Testis (tissue), 2 donors: ENCODE measurements at regions not wholly inside any gene's neighbourhood (a gene's known extent, or its start where the extent isn't known, plus 50 kb on each side); places are given as distances from the start of the nearest gene placed in this dataset.

Experiments used
- DNase-seq: peaks from one replicate; pipeline ENCODE4 v3.0.0-alpha.2; 2019
- H3K27ac ChIP-seq, 2 donors: fragments of 200-600 bp; sonication (generic); one replicate each; pipeline ENCODE4 v1.5.1; 2019
- H3K27me3 ChIP-seq: fragments of 200-600 bp; sonication (generic); one replicate; pipeline ENCODE4 v1.5.1; 2019
- H3K36me3 ChIP-seq: fragments of 200-600 bp; sonication (generic); one replicate; pipeline ENCODE4 v1.5.1; 2017; ENCODE audit warnings: low read depth; ENCODE audit errors: missing control alignments
- H3K4me1 ChIP-seq: fragments of 200-600 bp; sonication (generic); one replicate; pipeline ENCODE4 v1.5.1; 2019
- H3K4me3 ChIP-seq, 2 donors: fragments of 200-600 bp; sonication (generic); one replicate each; pipeline ENCODE4 v1.5.1; 2017 to 2019
- H3K9me3 ChIP-seq: fragments of 200-600 bp; sonication (generic); one replicate; pipeline ENCODE4 v1.5.1; 2017
- POLR2A ChIP-seq: fragments of 450-650 bp; IDR thresholded peaks from one replicate; pipeline ENCODE4 v1.6.1; 2017; ENCODE audit warnings: antibody characterized with exemption, mild to moderate bottlenecking, moderate library complexity
- WGBS, 2 donors: methylation state at CpG; one replicate each; pipeline ENCODE4 v1.1.5; 2018; 5-methylcytosine and 5-hydroxymethylcytosine counted together
- intact Hi-C: fragments of 100-400 bp; cut with DNase I; formaldehyde crosslinking; loops from one replicate; pipeline ENCODE4 v1.15.1; 2023; ENCODE audit warnings: low total_unique reads
- TF ChIP-seq, protein P1 (sequence below), 3 experiments: fragments of 450-650 bp in 2 of 3; fragments of 200-600 bp in 1 of 3; sonication (generic) in 1 of 3; IDR thresholded peaks; one replicate each; pipeline ENCODE4 v1.5.1; 2016 to 2019; ENCODE audit warnings: antibody characterized with exemption in 3 of 3, mild to moderate bottlenecking in 2 of 3, moderate library complexity in 1 of 3

GRCh38 chr9:20114974-20115373 is 326.1 kb upstream of the SLC24A2 start:
- intact Hi-C loops: no loop called here
- H3K4me3 ChIP-seq: no peak overlapping the region
- DNase-seq: no peak
- WGBS, 2 donors: 89 to 91% methylated on average over 2 of the region's 2 CpGs
- no peaks in the 10 kb centered on the region for H3K36me3 ChIP-seq
- no peaks in the 10 kb centered on the region for H3K4me1 ChIP-seq
- no peaks in the 10 kb centered on the region for H3K9me3 ChIP-seq
- no peaks in the 10 kb centered on the region for H3K27me3 ChIP-seq
- TF ChIP-seq, protein P1, sequence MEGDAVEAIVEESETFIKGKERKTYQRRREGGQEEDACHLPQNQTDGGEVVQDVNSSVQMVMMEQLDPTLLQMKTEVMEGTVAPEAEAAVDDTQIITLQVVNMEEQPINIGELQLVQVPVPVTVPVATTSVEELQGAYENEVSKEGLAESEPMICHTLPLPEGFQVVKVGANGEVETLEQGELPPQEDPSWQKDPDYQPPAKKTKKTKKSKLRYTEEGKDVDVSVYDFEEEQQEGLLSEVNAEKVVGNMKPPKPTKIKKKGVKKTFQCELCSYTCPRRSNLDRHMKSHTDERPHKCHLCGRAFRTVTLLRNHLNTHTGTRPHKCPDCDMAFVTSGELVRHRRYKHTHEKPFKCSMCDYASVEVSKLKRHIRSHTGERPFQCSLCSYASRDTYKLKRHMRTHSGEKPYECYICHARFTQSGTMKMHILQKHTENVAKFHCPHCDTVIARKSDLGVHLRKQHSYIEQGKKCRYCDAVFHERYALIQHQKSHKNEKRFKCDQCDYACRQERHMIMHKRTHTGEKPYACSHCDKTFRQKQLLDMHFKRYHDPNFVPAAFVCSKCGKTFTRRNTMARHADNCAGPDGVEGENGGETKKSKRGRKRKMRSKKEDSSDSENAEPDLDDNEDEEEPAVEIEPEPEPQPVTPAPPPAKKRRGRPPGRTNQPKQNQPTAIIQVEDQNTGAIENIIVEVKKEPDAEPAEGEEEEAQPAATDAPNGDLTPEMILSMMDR (IDR thresholded peaks at IDR 0.05): no peak
- no peak for TF ChIP-seq POLR2A
- no peak overlapping the region for H3K27ac ChIP-seq

- intact Hi-C loops: no loop called here
- H3K27me3 ChIP-seq: no peaks in the 10 kb centered on the region
Observed at GRCh38 chr9:20112205-20112783, 323.5 kb upstream of the SLC24A2 start.

DNA sequence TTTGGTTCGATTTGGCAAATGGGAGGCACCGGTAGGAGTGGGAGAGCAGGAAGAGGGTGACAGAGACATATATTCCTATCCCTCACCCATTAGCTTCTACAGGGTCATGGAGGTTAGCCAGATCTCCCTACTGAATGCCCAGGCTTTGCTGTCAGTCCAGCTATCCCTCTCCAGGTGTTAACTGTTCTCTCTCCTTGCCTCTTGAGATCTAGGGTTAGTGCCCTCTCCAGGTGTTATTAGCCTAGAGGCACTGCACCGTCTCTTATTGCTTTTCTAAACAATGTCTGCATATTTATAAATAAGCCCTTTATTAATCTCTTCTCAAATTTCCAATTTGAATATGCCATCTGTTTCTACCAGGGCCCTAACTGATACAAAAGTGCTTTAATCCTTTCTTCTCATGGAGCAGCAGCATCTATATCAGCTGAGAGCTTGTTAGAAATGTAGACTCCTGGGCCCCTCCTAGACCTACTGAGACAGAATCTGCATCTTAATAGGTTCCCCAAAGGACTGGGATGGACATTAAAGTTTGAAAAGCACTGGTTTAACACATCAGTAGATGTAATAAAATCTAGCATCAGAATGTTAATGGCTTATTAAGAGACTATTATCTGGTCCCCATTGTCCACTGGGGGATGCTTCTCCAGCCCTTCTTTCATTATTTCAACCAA is 322.5 kb upstream of the SLC24A2 start:
- no peak overlapping the region for H3K27ac ChIP-seq
- TF ChIP-seq, protein P1 (IDR thresholded peaks at IDR 0.05): no peak
- no peak for TF ChIP-seq POLR2A
- H3K27me3 ChIP-seq: no peaks in the 10 kb centered on the region
- no peaks in the 10 kb centered on the region for H3K9me3 ChIP-seq
- WGBS, 2 donors: 62 to 70% methylated on average over 3 of the region's 3 CpGs
- no peak overlapping the region for H3K4me3 ChIP-seq
- DNase-seq: no peak
- no peaks in the 10 kb centered on the region for H3K4me1 ChIP-seq
- no peaks in the 10 kb centered on the region for H3K36me3 ChIP-seq
- intact Hi-C loops: no loop called here

More at GRCh38 chr9:20112205-20112783, 323.5 kb upstream of the SLC24A2 start:
- Histone ChIP-seq H3K9me3 (no peaks in the 10 kb centered on the region), H3K36me3 (no peaks in the 10 kb centered on the region), H3K4me3 (no peak overlapping the region), H3K4me1 (no peaks in the 10 kb centered on the region), H3K27ac (no peak overlapping the region)
- no peak for TF ChIP-seq POLR2A
- TF ChIP-seq, protein P1 (IDR thresholded peaks at IDR 0.05): no peak
- 70 to 76% methylated on average over 7 of the region's 7 CpGs for WGBS, 2 donors
- no peak for DNase-seq

DNA sequence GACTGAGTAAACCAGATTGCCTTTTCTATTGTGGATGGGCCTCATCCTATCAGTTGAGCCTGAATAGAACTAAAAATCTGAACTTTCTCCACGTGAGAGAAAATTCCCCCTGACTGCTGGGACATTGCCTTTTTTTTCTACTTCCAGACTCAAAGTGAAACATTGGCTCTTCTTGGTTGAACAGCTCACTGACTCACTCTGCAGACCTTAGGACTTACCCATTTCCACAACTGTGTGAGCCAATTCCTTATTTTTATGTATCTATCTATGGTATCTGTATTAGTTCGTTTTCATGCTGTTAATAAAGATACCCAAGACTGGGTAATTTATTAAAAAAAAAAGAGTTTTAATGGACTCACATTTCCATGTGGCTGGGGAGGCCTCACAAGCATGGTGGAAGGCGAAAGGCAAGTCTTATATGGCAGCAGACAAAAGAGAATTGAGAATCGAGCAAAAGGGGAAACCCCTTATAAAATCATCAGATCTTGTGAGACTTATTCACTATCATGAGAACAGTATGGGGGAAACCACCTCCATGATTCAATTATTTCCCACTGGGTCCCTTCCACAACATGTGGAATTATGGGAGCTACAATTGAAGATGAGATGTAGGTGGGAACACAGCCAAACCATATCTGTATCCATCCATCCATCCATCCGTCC is 306.7 kb upstream of the SLC24A2 start:
- Histone ChIP-seq H3K4me1 (no peaks in the 10 kb centered on the region), H3K4me3 (no peak overlapping the region), H3K9me3 (no peaks in the 10 kb centered on the region), H3K27me3 (no peaks in the 10 kb centered on the region), H3K36me3 (no peaks in the 10 kb centered on the region), H3K27ac (no peak overlapping the region)
- 68 to 79% methylated on average over 5 of the region's 5 CpGs for WGBS, 2 donors
- intact Hi-C loops: no loop called here
- DNase-seq: no peak
- TF ChIP-seq, protein P1 (IDR thresholded peaks at IDR 0.05): no peak
- TF ChIP-seq POLR2A: no peak
